ENCODE measurements at regions not wholly inside any gene's neighbourhood (a gene's known extent, or its start where the extent isn't known, plus 50 kb on each side); places are given as distances from the start of the nearest gene placed in this dataset.

DNA sequence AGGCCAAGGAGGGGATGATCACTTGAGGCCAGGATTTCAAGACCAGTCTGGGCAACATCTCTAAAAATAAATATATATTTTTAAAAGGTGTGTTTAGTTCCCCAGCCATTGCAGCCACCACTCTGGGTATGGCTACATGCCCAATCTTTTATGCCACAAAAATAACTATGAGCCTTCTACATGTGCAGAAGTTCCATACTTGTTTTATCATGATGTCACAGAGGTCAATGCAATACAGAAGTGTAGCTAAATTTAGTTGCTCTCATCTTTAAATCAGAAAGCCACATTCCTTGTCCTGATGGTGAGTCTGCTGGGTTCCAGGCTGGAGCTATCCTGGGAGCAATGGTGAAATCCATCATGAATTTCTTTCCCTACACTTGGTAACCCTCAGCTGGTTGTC, 436.3 kb downstream of the DYNC2H1 start:
- DNase-seq (ENCODE audit: low read depth, low spot score) (no peak), FAIRE-seq (no peak)
- no TSS peak for BruUV-seq (replicated peaks)
- H3K9me1 ChIP-seq (replicated peaks; ENCODE audit: control insufficient read depth, extremely low read depth, insufficient read depth, low read length) = no peaks in the 10 kb centered on the region
- H3K27me3 ChIP-seq (ENCODE audit: control insufficient read depth in 2 of 2, insufficient read depth in 2 of 2, low read length in 2 of 2) = no peaks in the 10 kb centered on the region
- no peak overlapping the region for H3K27ac ChIP-seq (ENCODE audit: insufficient read depth, low read depth, low read length)
- H3K4me2 ChIP-seq (ENCODE audit: insufficient read depth, low read length) = no peak overlapping the region
- ChIA-PET CTCF (interaction anchor here (6.3 kb wide), 1 partner anchor 8 kb away, joined by 48 read pairs; no protein-coding TSS in a partner anchor), POLR2A (no interaction called here)
- H3K4me3 ChIP-seq (replicated peaks in 1 of 3; ENCODE audit: insufficient read depth in 1 of 3, low read depth in 1 of 3, low read length in 3 of 3) = no peak overlapping the region
- H2AFZ ChIP-seq (ENCODE audit: low read depth, low read length) = no peak overlapping the region
- no peaks in the 10 kb centered on the region for H3K36me3 ChIP-seq (ENCODE audit: control insufficient read depth in 2 of 2, extremely low read depth in 1 of 2, insufficient read depth in 2 of 2, low read length in 2 of 2)
- intact Hi-C loops (cut with micrococcal nuclease) (no loop called here), dilution Hi-C loops (cut with MboI; ENCODE audit: extremely low pct_ligation_motif_present, low sequenced_read_pairs) (no loop called here)
- H3K9me3 ChIP-seq (replicated peaks; ENCODE audit: control insufficient read depth, insufficient read depth, low read length) = no peaks in the 10 kb centered on the region
- no peak overlapping the region for H3K9ac ChIP-seq (replicated peaks; ENCODE audit: extremely low read depth, insufficient read depth, low read length)
- no peaks in the 10 kb centered on the region for H3K4me1 ChIP-seq (ENCODE audit: control insufficient read depth, extremely low read depth, insufficient read depth, low read length)
- H4K20me1 ChIP-seq (replicated peaks; ENCODE audit: control insufficient read depth, extremely low read depth, insufficient read depth, low read length) = no peaks in the 10 kb centered on the region
- TF ChIP-seq MYC (IDR thresholded peaks at IDR 0.05; ENCODE audit: low read depth, low read length) (no peak), POLR2AphosphoS5 (IDR thresholded peaks at IDR 0.05; ENCODE audit: insufficient read depth, low read depth, low read length) (no peak), JUN (IDR thresholded peaks at IDR 0.05; ENCODE audit: borderline replicate concordance, insufficient read depth, insufficient read length, low read depth) (no peak)
- H3K79me2 ChIP-seq (ENCODE audit: control insufficient read depth, insufficient read depth, low read length) = no peaks in the 10 kb centered on the region

DNA sequence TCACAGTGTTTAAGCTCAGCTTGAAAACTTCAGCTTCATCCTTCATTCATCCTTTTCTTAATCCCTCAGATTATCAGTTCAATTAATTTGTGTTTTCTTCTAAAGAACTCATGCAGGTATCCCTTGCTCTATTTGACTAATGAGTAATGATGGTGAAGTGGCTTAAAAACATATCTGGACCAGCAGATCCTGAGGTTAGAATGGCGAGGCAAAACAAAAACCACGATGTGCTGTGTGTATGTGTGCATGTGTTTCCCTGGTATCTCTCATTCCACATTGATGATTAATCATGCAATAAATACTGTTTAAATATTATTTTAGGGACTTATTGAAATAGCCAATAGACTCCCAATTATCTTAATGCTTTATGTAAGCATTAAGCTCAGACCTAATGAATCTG, 437.0 kb downstream of the DYNC2H1 start:
- dilution Hi-C loops (cut with MboI; ENCODE audit: extremely low pct_ligation_motif_present, low sequenced_read_pairs) (no loop called here), intact Hi-C loops (cut with micrococcal nuclease) (no loop called here)
- Histone ChIP-seq H3K9me3 (replicated peaks; ENCODE audit: control insufficient read depth, insufficient read depth, low read length) (no peaks in the 10 kb centered on the region), H3K27ac (ENCODE audit: insufficient read depth, low read depth, low read length) (no peak overlapping the region), H3K9ac (replicated peaks; ENCODE audit: extremely low read depth, insufficient read depth, low read length) (no peak overlapping the region), H3K79me2 (ENCODE audit: control insufficient read depth, insufficient read depth, low read length) (no peaks in the 10 kb centered on the region), H3K9me1 (replicated peaks; ENCODE audit: control insufficient read depth, extremely low read depth, insufficient read depth, low read length) (no peaks in the 10 kb centered on the region), H3K36me3 (ENCODE audit: control insufficient read depth in 2 of 2, extremely low read depth in 1 of 2, insufficient read depth in 2 of 2, low read length in 2 of 2) (no peaks in the 10 kb centered on the region), H3K27me3 (ENCODE audit: control insufficient read depth in 2 of 2, insufficient read depth in 2 of 2, low read length in 2 of 2) (no peaks in the 10 kb centered on the region), H2AFZ (ENCODE audit: low read depth, low read length) (no peak overlapping the region), H4K20me1 (replicated peaks; ENCODE audit: control insufficient read depth, extremely low read depth, insufficient read depth, low read length) (no peaks in the 10 kb centered on the region), H3K4me2 (ENCODE audit: insufficient read depth, low read length) (no peak overlapping the region), H3K4me3 (replicated peaks in 1 of 3; ENCODE audit: insufficient read depth in 1 of 3, low read depth in 1 of 3, low read length in 3 of 3) (no peak overlapping the region), H3K4me1 (ENCODE audit: control insufficient read depth, extremely low read depth, insufficient read depth, low read length) (peaks cover 2% of the 10 kb centered on the region)
- TF ChIP-seq JUN (IDR thresholded peaks at IDR 0.05; ENCODE audit: borderline replicate concordance, insufficient read depth, insufficient read length, low read depth) (no peak), POLR2AphosphoS5 (IDR thresholded peaks at IDR 0.05; ENCODE audit: insufficient read depth, low read depth, low read length) (no peak), POLR2A (IDR thresholded peaks at IDR 0.05; ENCODE audit: low read depth, low read length) (no peak), EZH2 (IDR thresholded peaks at IDR 0.05; ENCODE audit: borderline replicate concordance, low read depth, low read length, severe bottlenecking) (no peak), FOS (IDR thresholded peaks at IDR 0.05; ENCODE audit: borderline replicate concordance, insufficient read depth, low read length) (no peak), GATA2 (IDR thresholded peaks at IDR 0.05; ENCODE audit: insufficient read depth, insufficient read length, low read depth, low read length) (no peak), MYC (IDR thresholded peaks at IDR 0.05; ENCODE audit: low read depth, low read length) (no peak)
- TF ChIP-seq, protein P1, sequence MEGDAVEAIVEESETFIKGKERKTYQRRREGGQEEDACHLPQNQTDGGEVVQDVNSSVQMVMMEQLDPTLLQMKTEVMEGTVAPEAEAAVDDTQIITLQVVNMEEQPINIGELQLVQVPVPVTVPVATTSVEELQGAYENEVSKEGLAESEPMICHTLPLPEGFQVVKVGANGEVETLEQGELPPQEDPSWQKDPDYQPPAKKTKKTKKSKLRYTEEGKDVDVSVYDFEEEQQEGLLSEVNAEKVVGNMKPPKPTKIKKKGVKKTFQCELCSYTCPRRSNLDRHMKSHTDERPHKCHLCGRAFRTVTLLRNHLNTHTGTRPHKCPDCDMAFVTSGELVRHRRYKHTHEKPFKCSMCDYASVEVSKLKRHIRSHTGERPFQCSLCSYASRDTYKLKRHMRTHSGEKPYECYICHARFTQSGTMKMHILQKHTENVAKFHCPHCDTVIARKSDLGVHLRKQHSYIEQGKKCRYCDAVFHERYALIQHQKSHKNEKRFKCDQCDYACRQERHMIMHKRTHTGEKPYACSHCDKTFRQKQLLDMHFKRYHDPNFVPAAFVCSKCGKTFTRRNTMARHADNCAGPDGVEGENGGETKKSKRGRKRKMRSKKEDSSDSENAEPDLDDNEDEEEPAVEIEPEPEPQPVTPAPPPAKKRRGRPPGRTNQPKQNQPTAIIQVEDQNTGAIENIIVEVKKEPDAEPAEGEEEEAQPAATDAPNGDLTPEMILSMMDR (IDR thresholded peaks at IDR 0.05; ENCODE audit: extremely low read depth in 1 of 2, insufficient read depth in 1 of 2, low read depth in 1 of 2, low read length in 2 of 2) = no peak
- TF ChIP-seq, protein P2, sequence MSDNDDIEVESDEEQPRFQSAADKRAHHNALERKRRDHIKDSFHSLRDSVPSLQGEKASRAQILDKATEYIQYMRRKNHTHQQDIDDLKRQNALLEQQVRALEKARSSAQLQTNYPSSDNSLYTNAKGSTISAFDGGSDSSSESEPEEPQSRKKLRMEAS (IDR thresholded peaks at IDR 0.05; ENCODE audit: insufficient read depth, insufficient read length) = no peak
- no peak for FAIRE-seq
- no peak for DNase-seq (ENCODE audit: low read depth, low spot score)
- no TSS peak for BruUV-seq (replicated peaks)
- ChIA-PET CTCF (interaction anchor here (2.6 to 6.3 kb wide), 2 partner anchors 9 to 55 kb away, joined by 7 to 48 read pairs; no protein-coding TSS in a partner anchor), POLR2A (no interaction called here)
